H9 (cell line): ENCODE measurements at regions not wholly inside any gene's neighbourhood (a gene's known extent, or its start where the extent isn't known, plus 50 kb on each side); places are given as distances from the start of the nearest gene placed in this dataset.

ENCODE experiments used
- DNase-seq: peaks from one replicate; pipeline ENCODE4 v3.0.0-alpha.2; 2017
- H2AFZ ChIP-seq: one replicate; pipeline ENCODE4 v1.6.1; 2013; ENCODE audit warnings: mild to moderate bottlenecking, low read length, control low read depth, moderate library complexity
- H2AK5ac ChIP-seq: 2 replicates; pipeline ENCODE4 v1.6.1; 2013; ENCODE audit warnings: low read length, control low read depth, mixed read lengths; ENCODE audit not compliant: insufficient read length
- H2BK120ac ChIP-seq: one replicate; pipeline ENCODE4 v1.6.1; 2013; ENCODE audit warnings: low read depth, mild to moderate bottlenecking, low read length, control low read depth, inconsistent platforms; ENCODE audit not compliant: poor library complexity, severe bottlenecking
- H2BK12ac ChIP-seq: 2 replicates; pipeline ENCODE4 v1.6.1; 2013; ENCODE audit warnings: low read length, control low read depth, mixed read lengths, low read depth; ENCODE audit not compliant: insufficient read length
- H2BK15ac ChIP-seq: 2 replicates; pipeline ENCODE4 v1.6.1; 2013; ENCODE audit warnings: low read depth, low read length, control low read depth
- H2BK20ac ChIP-seq: one replicate; pipeline ENCODE4 v1.6.1; 2013; ENCODE audit warnings: low read depth, mild to moderate bottlenecking, low read length, control low read depth, inconsistent platforms; ENCODE audit not compliant: poor library complexity, severe bottlenecking
- H2BK5ac ChIP-seq: 2 replicates; pipeline ENCODE4 v1.6.1; 2013; ENCODE audit warnings: low read length, control low read depth, mixed read lengths; ENCODE audit not compliant: insufficient read length
- H3K14ac ChIP-seq: 2 replicates; pipeline ENCODE4 v1.6.1; 2013; ENCODE audit warnings: low read length, control low read depth; ENCODE audit not compliant: insufficient read depth
- H3K18ac ChIP-seq: 2 replicates; pipeline ENCODE4 v1.6.1; 2013; ENCODE audit warnings: low read depth, mild to moderate bottlenecking, mixed read lengths, low read length, control low read depth; ENCODE audit not compliant: insufficient read length
- H3K23ac ChIP-seq: 2 replicates; pipeline ENCODE4 v1.6.1; 2013; ENCODE audit warnings: low read length, control low read depth, mixed read lengths, low read depth; ENCODE audit not compliant: insufficient read length
- H3K23me2 ChIP-seq: 2 replicates; pipeline ENCODE4 v1.6.1; 2013; ENCODE audit warnings: low read depth, mild to moderate bottlenecking, mixed read lengths, low read length, control low read depth; ENCODE audit not compliant: insufficient read length, poor library complexity, severe bottlenecking
- H3K27ac ChIP-seq: 2 replicates; pipeline ENCODE4 v1.5.1; 2013; ENCODE audit warnings: low read length, control low read depth, mixed read lengths, low read depth; ENCODE audit not compliant: insufficient read length
- H3K27me3 ChIP-seq: 2 replicates; pipeline ENCODE4 v1.6.1; 2013; ENCODE audit warnings: low read length, control low read depth, inconsistent platforms; ENCODE audit not compliant: insufficient read depth
- H3K4ac ChIP-seq: 2 replicates; pipeline ENCODE4 v1.6.1; 2013; ENCODE audit warnings: low read depth, mild to moderate bottlenecking, control low read depth, inconsistent platforms, low read length, moderate library complexity
- H3K4me1 ChIP-seq: 2 replicates; pipeline ENCODE4 v1.6.1; 2013; ENCODE audit warnings: low read length, control low read depth, inconsistent platforms; ENCODE audit not compliant: insufficient read depth
- H3K4me2 ChIP-seq: 2 replicates; pipeline ENCODE4 v1.6.1; 2013; ENCODE audit warnings: low read length, control low read depth, mixed read lengths; ENCODE audit not compliant: insufficient read length, insufficient read depth
- H3K56ac ChIP-seq: 2 replicates; pipeline ENCODE4 v1.6.1; 2013; ENCODE audit warnings: low read depth, mild to moderate bottlenecking, mixed read lengths, low read length, control low read depth; ENCODE audit not compliant: insufficient read length
- H3K79me1 ChIP-seq: 2 replicates; pipeline ENCODE4 v1.6.1; 2013; ENCODE audit warnings: low read depth, mild to moderate bottlenecking, moderate library complexity, low read length, control low read depth, inconsistent platforms; ENCODE audit not compliant: insufficient read depth, poor library complexity, severe bottlenecking
- H3K79me2 ChIP-seq: 2 replicates; pipeline ENCODE4 v1.6.1; 2013; ENCODE audit warnings: low read length, control low read depth, inconsistent platforms; ENCODE audit not compliant: insufficient read depth
- H3K9ac ChIP-seq: 2 replicates; pipeline ENCODE4 v1.6.1; 2013; ENCODE audit warnings: low read length, control low read depth, mixed read lengths; ENCODE audit not compliant: insufficient read length; ENCODE audit errors: extremely low read depth
- H3K9me3 ChIP-seq: one replicate; pipeline ENCODE4 v1.6.1; 2013; ENCODE audit warnings: low read depth, low read length, inconsistent platforms; ENCODE audit not compliant: control insufficient read depth
- H3T11ph ChIP-seq: one replicate; pipeline ENCODE4 v1.6.1; 2013; ENCODE audit warnings: mild to moderate bottlenecking, low read length, control low read depth, inconsistent platforms
- H4K20me1 ChIP-seq: one replicate; pipeline ENCODE4 v1.6.1; 2013; ENCODE audit not compliant: control insufficient read depth, insufficient read length, insufficient read depth
- H4K5ac ChIP-seq: 2 replicates; pipeline ENCODE4 v1.6.1; 2013; ENCODE audit warnings: low read depth, mild to moderate bottlenecking, mixed read lengths, low read length, control low read depth; ENCODE audit not compliant: insufficient read length
- H4K8ac ChIP-seq: replicated peaks from 2 replicates; pipeline ENCODE4 v1.6.1; 2013; ENCODE audit warnings: low read length, control low read depth, mixed read lengths, low read depth; ENCODE audit not compliant: insufficient read length
- H4K91ac ChIP-seq: 2 replicates; pipeline ENCODE4 v1.6.1; 2013; ENCODE audit warnings: low read depth, mild to moderate bottlenecking, moderate library complexity, mixed read lengths, low read length, control low read depth; ENCODE audit not compliant: insufficient read length
- H3K27ac Mint-ChIP-seq, 3 experiments: 2 replicates in 2 of 3; 3 replicates in 1 of 3; pipeline ENCODE4 v1.8.0; 2020 to 2021; ENCODE audit warnings: mixed read lengths in 3 of 3, mild to moderate bottlenecking in 1 of 3, moderate library complexity in 1 of 3
- H3K27me3 Mint-ChIP-seq: 2 replicates; pipeline ENCODE4 v1.8.0; 2021; ENCODE audit warnings: low read depth, mild to moderate bottlenecking, moderate library complexity, mixed read lengths
- H3K36me3 Mint-ChIP-seq, 3 experiments: 2 replicates in 2 of 3; 3 replicates in 1 of 3; pipeline ENCODE4 v1.8.0; 2020 to 2021; ENCODE audit warnings: low read depth in 3 of 3, mixed read lengths in 3 of 3; ENCODE audit not compliant: insufficient read depth in 1 of 3
- H3K4me1 Mint-ChIP-seq, 2 experiments: 2 replicates each; pipeline ENCODE4 v1.8.0; 2020; ENCODE audit warnings: mixed read lengths in 2 of 2
- H3K4me3 Mint-ChIP-seq, 2 experiments: 2 replicates in 1 of 2; 3 replicates in 1 of 2; pipeline ENCODE4 v1.8.0; 2020 to 2021; ENCODE audit warnings: mild to moderate bottlenecking in 2 of 2, mixed read lengths in 2 of 2, moderate library complexity in 1 of 2
- H3K9me3 Mint-ChIP-seq, 2 experiments: 2 replicates in 1 of 2; 3 replicates in 1 of 2; pipeline ENCODE4 v1.8.0; 2020; ENCODE audit warnings: mild to moderate bottlenecking in 2 of 2, mixed read lengths in 2 of 2, moderate library complexity in 1 of 2
- CTCF ChIP-seq: fragments of 200-600 bp; sonication (generic); conservative IDR thresholded peaks from 3 replicates; pipeline ENCODE4 v1.8.0; 2021; ENCODE audit warnings: antibody characterized with exemption, mild to moderate bottlenecking
- whole genome bisulfite sequencing: extraction: QIAGEN DNeasy Blood & Tissue Kit; methylation state at CpG from one replicate; pipeline ENCODE4 v1.1.7; 2013; ENCODE audit warnings: missing lambda C conversion rate, low lambda C conversion rate, mixed read lengths; ENCODE audit not compliant: insufficient read length; ENCODE audit errors: extremely low coverage; 5-methylcytosine and 5-hydroxymethylcytosine counted together

GRCh38 chr16:48961546-48961945 is 320.1 kb downstream of the CBLN1 start:
- H3K56ac ChIP-seq: no peak overlapping the region
- no peaks in the 10 kb centered on the region for H3K27me3 ChIP-seq
- H3K27ac ChIP-seq: no peak overlapping the region
- no peak overlapping the region for H2BK12ac ChIP-seq
- H3K14ac ChIP-seq: no peak overlapping the region
- no peak overlapping the region for H2BK5ac ChIP-seq
- no peaks in the 10 kb centered on the region for H3K79me2 ChIP-seq
- peaks cover 0 to 3% of the 10 kb centered on the region in 2 experiments; a peak in 2 of 5 replicates for H3K9me3 Mint-ChIP-seq
- no peak overlapping the region for H3K18ac ChIP-seq
- H3K23me2 ChIP-seq: no peaks in the 10 kb centered on the region
- no peak overlapping the region for H3K4me3 Mint-ChIP-seq
- H3K9me3 ChIP-seq: no peaks in the 10 kb centered on the region
- no peak overlapping the region for H3K4ac ChIP-seq
- no peak overlapping the region for H2AK5ac ChIP-seq
- no peak overlapping the region for H3K9ac ChIP-seq
- no peak overlapping the region for H2AFZ ChIP-seq
- no peaks in the 10 kb centered on the region for H4K20me1 ChIP-seq
- no peaks in the 10 kb centered on the region for H3K4me1 ChIP-seq
- no peak overlapping the region for H3K23ac ChIP-seq
- no peak overlapping the region for H2BK20ac ChIP-seq
- WGBS: no CpG with 5 or more reads among the region's 4 CpGs
- H3K4me1 Mint-ChIP-seq: peaks cover 0 to 5% of the 10 kb centered on the region in 2 experiments; a peak in 1 of 4 replicates
- no peak for DNase-seq
- H3K27me3 Mint-ChIP-seq: peaks cover 11% of the 10 kb centered on the region
- H3K36me3 Mint-ChIP-seq: peaks cover 0 to 2% (median 0%) of the 10 kb centered on the region in 3 experiments; a peak in 1 of 7 replicates
- no peak overlapping the region for H3K4me2 ChIP-seq
- H4K8ac ChIP-seq: no peak overlapping the region
- TF ChIP-seq CTCF: no peak
- no peak overlapping the region for H2BK120ac ChIP-seq
- H3T11ph ChIP-seq: no peak overlapping the region
- no peak overlapping the region for H2BK15ac ChIP-seq
- H3K27ac Mint-ChIP-seq: no peak overlapping the region
- H4K91ac ChIP-seq: no peak overlapping the region
- no peaks in the 10 kb centered on the region for H3K79me1 ChIP-seq
- no peak overlapping the region for H4K5ac ChIP-seq
